Left ventricle myocardium inferior (tissue), 1 donor: ENCODE measurements at regions not wholly inside any gene's neighbourhood (a gene's known extent, or its start where the extent isn't known, plus 50 kb on each side); places are given as distances from the start of the nearest gene placed in this dataset.

Source experiments
- DNase-seq: peaks from one replicate; pipeline ENCODE4 v3.0.0-alpha.2; 2020
- H3K27ac ChIP-seq: fragments of 200-600 bp; replicated peaks from 2 replicates; pipeline ENCODE4 v1.8.0; 2021
- H3K27me3 ChIP-seq: fragments of 200-600 bp; 2 replicates; pipeline ENCODE4 v1.8.0; 2021; ENCODE audit warnings: low read depth
- H3K36me3 ChIP-seq: fragments of 200-600 bp; 2 replicates; pipeline ENCODE4 v1.8.0; 2021
- H3K4me1 ChIP-seq: fragments of 200-600 bp; 2 replicates; pipeline ENCODE4 v1.8.0; 2021
- H3K4me3 ChIP-seq: fragments of 200-600 bp; 2 replicates; pipeline ENCODE4 v1.8.0; 2021; ENCODE audit warnings: mild to moderate bottlenecking, moderate library complexity
- H3K9me3 ChIP-seq: fragments of 200-600 bp; replicated peaks from 2 replicates; pipeline ENCODE4 v1.8.0; 2021
- intact Hi-C: fragments of 100-400 bp; cut with micrococcal nuclease; formaldehyde crosslinking; loops from one replicate; pipeline ENCODE4 v1.11.0; 2022
- TF ChIP-seq, protein P1 (sequence below): fragments of 200-600 bp; IDR thresholded peaks from 2 replicates; pipeline ENCODE4 v1.8.0; 2021; ENCODE audit warnings: antibody characterized with exemption, mild to moderate bottlenecking, borderline replicate concordance
- donor health status: DM: no; HTN: yes; CAD: no; lungs with severe emphysema.

DNA sequence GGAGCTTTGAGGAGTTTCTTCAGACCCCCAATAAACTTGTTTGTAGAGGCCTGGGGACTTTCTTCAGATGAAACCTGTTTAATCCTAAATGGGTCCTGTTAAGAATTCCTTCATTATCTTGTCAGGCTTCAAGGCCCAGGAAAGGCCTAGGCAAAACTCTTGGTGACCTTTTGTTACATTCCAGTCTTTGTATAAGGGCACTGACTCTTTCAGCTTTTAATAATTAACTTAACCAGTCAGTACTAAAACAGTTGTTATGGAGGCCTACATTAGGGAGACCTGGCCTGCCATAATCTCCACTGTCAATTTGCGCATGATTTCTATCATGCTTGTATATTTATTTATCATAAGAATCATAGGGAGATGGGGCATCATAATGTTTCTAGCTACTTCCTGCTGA lies 110.2 kb downstream of the FCRL5 start:
- Histone ChIP-seq H3K36me3 (no peaks in the 10 kb centered on the region), H3K4me3 (no peak overlapping the region), H3K9me3 (no peaks in the 10 kb centered on the region), H3K27me3 (peaks cover 3% of the 10 kb centered on the region), H3K27ac (no peak overlapping the region), H3K4me1 (no peaks in the 10 kb centered on the region)
- intact Hi-C loops = no loop called here
- TF ChIP-seq, protein P1, sequence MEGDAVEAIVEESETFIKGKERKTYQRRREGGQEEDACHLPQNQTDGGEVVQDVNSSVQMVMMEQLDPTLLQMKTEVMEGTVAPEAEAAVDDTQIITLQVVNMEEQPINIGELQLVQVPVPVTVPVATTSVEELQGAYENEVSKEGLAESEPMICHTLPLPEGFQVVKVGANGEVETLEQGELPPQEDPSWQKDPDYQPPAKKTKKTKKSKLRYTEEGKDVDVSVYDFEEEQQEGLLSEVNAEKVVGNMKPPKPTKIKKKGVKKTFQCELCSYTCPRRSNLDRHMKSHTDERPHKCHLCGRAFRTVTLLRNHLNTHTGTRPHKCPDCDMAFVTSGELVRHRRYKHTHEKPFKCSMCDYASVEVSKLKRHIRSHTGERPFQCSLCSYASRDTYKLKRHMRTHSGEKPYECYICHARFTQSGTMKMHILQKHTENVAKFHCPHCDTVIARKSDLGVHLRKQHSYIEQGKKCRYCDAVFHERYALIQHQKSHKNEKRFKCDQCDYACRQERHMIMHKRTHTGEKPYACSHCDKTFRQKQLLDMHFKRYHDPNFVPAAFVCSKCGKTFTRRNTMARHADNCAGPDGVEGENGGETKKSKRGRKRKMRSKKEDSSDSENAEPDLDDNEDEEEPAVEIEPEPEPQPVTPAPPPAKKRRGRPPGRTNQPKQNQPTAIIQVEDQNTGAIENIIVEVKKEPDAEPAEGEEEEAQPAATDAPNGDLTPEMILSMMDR = no peak
- no peak for DNase-seq

- no peak overlapping the region for H3K27ac ChIP-seq
- no peaks in the 10 kb centered on the region for H3K27me3 ChIP-seq
- no peaks in the 10 kb centered on the region for H3K36me3 ChIP-seq
- H3K4me1 ChIP-seq = no peaks in the 10 kb centered on the region
- H3K4me3 ChIP-seq = no peak overlapping the region
- no peak for DNase-seq
- intact Hi-C loops = no loop called here
- TF ChIP-seq, protein P1 = no peak
- H3K9me3 ChIP-seq = no peaks in the 10 kb centered on the region
Observed at GRCh38 chr1:157439302-157439954, 112.9 kb downstream of the FCRL5 start.

GRCh38 chr1:157438613-157439012 lies 113.7 kb downstream of the FCRL5 start:
- H3K36me3 ChIP-seq = no peaks in the 10 kb centered on the region
- no peaks in the 10 kb centered on the region for H3K4me1 ChIP-seq
- TF ChIP-seq, protein P1 = no peak
- no peak overlapping the region for H3K27ac ChIP-seq
- peaks cover 4% of the 10 kb centered on the region for H3K27me3 ChIP-seq
- H3K4me3 ChIP-seq = no peak overlapping the region
- DNase-seq = no peak
- H3K9me3 ChIP-seq = no peaks in the 10 kb centered on the region
- intact Hi-C loops = no loop called here

DNA sequence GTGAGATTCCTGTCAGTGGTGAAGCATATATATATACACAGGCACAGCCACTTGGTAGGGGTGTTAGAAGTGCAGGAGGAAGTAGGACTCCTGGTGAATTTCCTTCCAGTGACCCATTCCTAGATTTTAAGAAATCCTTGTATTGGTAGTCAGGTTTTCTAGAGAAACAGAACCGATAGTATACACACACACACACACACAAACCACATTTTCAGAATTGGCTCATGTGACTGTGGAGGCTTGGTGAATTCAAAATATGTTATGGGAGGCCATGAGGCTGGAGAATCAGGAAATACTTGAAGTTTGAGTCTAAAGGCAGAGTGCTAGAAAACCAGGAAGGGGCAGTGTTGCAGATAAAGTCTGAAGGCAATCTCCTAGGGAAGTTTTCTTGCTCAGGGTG lies 114.2 kb downstream of the FCRL5 start:
- no peak overlapping the region for H3K4me3 ChIP-seq
- no peak for DNase-seq
- H3K4me1 ChIP-seq = no peaks in the 10 kb centered on the region
- intact Hi-C loops = no loop called here
- H3K36me3 ChIP-seq = no peaks in the 10 kb centered on the region
- H3K9me3 ChIP-seq = no peaks in the 10 kb centered on the region
- H3K27me3 ChIP-seq = peaks cover 4% of the 10 kb centered on the region
- no peak overlapping the region for H3K27ac ChIP-seq
- TF ChIP-seq, protein P1 = no peak

GRCh38 chr1:157437296-157437695 lies 115.0 kb downstream of the FCRL5 start:
- no peak for DNase-seq
- Histone ChIP-seq H3K4me1 (no peaks in the 10 kb centered on the region), H3K27ac (no peak overlapping the region), H3K27me3 (peaks cover 4% of the 10 kb centered on the region), H3K36me3 (no peaks in the 10 kb centered on the region), H3K4me3 (no peak overlapping the region), H3K9me3 (no peaks in the 10 kb centered on the region)
- intact Hi-C loops = no loop called here
- TF ChIP-seq, protein P1 = no peak

GRCh38 chr1:157431751-157432150 lies 120.6 kb downstream of the FCRL5 start:
- no peaks in the 10 kb centered on the region for H3K36me3 ChIP-seq
- H3K27ac ChIP-seq = no peak overlapping the region
- H3K4me1 ChIP-seq = no peaks in the 10 kb centered on the region
- H3K9me3 ChIP-seq = no peaks in the 10 kb centered on the region
- no peak for DNase-seq
- intact Hi-C loops = no loop called here
- no peak overlapping the region for H3K4me3 ChIP-seq
- TF ChIP-seq, protein P1 = no peak
- H3K27me3 ChIP-seq = peaks cover 4% of the 10 kb centered on the region
